ENCODE measurements at regions not wholly inside any gene's neighbourhood (a gene's known extent, or its start where the extent isn't known, plus 50 kb on each side); places are given as distances from the start of the nearest gene placed in this dataset.
"Not testable (repeated sequence)": the region's sequence is repeated elsewhere in the genome, so short reads cannot be mapped to it uniquely, and the experiment has no call there.

DNA sequence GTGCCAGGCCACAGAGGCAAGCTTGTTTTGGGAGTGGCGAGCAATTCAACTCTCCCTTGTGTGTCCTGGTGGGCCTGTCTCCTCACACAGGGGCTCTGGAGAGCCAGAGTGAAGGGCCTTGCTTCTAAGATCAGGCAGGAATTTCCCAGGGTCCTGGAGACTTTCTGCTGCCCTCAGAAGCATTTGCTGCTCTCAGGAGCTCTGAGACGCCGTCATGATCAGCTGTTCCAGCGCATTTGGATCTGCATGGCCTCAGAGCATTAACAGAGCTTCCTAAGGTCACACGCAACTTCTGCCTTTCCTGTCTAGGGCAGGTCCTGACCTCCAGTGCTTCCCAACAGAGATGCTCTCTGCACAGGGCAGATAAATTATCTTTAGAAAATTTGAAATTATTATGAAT, 52.2 kb upstream of the C10orf90 start:
- no peak for DNase-seq

DNA sequence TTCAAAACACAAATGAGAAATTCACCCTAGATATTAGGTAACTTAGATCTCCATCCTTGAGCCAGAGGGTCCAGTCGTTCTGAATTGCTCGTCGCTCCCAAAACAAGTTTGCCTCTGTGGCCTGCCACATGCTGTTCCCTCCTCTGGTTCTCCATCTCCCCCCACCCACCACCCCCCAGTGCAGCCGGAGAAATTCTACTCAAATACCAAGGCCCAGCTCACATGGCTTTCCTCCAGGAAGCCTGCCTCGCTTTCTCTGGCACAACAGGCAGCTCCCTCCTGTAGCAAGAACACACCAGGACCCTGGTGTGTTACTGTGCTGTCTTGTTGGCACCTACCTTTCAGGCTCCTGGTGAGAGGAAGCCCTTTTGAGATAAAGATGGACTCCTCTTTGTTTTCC, 52.7 kb upstream of the C10orf90 start:
- no peak for DNase-seq

DNA sequence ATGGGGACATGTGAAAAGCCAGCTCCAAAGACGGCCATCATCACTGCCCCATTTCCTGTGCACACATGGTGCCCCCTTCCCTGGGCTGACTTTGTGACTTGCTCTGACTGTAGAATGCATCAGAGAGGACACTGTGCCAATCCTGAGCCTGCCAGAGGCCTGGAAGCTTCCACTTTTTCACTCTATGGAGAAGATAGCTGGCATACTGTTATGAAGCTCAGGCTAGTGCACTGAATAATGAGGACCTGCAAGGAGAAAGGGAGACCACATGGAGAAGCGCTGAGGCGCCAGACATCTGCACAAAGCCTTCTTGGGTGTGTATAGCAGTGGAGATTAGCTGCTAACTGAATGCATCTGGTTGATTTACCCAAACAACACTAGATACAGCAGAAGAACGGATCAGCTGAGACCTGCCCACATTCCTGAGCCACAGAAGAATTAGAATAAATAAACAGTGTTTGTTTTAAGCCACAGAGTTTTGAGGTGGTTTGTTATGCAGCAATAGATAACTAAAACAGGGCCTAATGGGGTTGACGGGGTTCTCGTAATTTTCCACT, 58.9 kb upstream of the C10orf90 start:
- DNase-seq, result no peak

DNA sequence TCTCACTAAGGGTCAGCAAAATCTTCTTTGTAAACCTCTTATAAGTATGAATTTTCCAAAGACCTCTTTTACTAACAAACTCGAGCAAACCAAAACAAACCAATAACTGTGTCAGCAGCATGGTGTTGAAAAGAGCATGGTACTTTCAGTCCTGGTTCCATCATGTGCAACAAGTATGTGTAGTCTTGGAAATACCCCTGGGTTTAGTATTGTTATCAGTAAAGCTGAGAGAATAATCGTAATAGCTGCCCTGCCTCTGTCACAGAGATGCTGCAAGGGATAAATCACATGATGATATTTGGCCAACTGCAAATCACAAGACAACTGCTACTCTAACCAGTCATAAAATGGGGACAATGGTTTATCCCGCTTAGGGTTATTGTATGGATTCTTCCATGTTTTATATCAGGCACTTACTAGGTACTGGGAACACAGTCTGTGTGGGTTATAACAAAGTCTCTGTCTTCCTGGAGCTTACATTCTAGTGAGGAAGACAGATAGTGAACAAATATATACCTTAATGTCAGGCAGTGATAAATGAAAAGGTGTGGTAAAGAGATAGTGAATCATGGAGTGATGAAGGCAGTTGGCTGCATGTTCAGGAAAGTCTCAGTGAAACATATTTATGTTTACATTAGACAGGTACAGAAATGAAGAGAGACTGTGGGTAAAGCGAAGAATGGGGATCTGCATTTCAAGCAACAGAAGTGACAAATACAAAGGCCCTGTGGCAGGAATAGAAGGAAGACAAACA, 60.5 kb upstream of the C10orf90 start:
- DNase-seq, result no peak

DNA sequence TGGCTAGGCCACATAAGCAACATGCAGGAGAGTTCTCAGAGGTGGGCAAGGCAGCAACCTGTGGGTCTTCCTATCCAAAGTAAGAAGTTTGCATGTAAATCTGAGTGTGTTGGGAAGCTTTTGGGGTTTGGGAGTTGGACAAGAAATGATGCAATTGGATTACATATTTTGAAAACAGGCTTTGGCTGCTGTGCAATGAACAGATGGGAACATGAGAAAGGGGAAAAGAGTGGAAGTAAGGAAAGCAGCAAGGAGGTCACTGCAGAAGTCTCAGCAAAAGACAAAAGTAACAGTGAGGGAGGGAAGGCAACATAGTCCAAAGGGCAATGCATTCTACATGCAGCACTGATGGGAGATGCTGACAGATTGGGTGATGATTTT, 61.1 kb upstream of the C10orf90 start:
- no peak for DNase-seq

DNA sequence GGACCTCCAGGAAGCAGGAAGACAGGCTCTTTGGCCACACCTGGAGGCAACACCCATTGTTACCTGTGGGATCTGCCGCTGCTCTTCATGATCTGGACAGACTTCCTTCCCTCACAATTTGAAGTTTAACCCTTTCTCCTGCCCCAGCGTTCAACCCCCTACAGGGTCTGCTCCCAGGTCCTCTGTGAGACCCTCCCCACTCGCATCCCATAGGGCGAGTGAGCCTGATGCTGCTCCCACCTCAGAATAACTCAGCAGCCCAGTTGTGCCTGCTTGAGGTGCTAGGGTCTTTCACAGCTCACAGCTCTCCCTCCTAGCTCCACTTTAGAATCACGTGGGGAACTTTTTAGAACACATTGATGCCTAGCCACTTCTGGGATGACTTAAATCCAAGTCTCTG, 61.8 kb upstream of the C10orf90 start:
- DNase-seq, result no peak

DNA sequence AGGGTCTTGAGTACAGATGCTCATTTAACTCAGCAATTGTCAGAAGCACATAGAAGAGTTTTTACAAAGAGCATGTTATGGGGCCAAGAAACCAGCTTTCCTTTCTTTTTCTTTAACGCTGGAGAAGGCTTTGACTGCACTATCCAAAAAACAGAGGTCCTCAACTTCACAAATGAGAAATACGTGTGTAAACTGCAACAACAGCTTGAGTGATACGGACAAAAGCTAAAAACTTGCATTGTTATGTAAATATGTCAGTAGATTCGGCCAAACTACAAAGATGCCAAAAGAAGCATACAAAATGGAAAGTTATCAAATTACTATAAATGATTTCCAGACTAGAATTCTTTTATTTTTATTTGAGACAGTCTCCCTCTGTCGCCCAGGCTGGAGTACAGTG, 62.4 kb upstream of the C10orf90 start:
- DNase-seq, result no peak

DNA sequence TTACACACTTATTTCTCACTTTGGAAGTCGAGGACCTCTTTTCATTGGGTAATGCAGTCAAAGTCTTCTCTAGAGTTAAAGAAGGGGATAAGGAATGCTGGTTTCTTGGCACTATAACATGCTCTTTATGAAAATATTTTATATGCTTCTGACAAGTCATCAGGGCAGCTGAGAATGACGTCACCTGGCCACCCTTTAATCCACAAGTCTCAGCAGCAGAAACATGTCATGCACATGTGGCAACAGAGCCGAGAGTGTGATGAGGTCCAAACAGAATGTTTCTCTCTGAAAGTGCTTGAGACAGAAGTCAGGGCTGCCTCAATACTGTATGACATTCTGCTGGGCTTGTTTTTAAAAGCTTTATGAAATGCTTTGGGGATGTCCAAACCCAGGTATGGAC, 63.5 kb upstream of the C10orf90 start:
- DNase-seq, result no peak

DNA sequence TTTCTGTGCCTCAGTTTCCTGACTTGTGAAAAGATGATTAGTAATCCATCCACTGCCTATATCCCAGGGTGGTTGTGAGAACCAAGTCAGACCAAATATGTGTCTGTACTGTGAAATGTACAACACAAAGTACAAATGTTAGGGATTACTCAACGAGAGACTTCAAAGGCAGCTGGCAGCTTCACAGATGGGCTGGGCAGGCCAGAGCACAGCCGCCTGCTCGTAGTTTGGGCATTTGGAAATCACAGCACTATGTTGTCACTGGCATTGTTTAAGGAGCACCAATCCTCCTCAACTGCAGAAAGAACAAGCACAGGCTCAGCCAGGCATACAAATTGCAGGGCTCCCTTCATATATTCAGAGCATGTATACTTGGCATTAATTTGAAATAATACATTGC, 64.5 kb upstream of the C10orf90 start:
- no peak for DNase-seq

DNA sequence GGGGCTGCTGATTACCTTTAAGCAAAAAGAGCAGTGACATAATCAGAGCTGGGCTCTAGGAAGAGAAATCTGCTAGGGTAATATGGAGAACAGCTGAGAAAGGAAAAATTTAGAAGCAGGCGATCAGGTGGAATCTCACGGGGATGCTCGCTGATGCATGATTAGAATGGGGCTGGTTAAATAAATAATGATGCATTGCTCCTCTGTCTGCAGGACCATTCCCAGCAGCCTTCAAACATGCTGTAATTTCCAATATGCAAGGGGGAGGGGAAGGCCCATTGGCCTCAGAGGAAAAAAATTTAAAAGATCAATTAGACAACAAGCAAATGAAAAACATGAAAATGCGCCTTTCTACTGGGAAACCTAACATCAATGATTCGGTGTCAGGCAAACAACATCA, 65.6 kb upstream of the C10orf90 start:
- DNase-seq, result no peak

DNA sequence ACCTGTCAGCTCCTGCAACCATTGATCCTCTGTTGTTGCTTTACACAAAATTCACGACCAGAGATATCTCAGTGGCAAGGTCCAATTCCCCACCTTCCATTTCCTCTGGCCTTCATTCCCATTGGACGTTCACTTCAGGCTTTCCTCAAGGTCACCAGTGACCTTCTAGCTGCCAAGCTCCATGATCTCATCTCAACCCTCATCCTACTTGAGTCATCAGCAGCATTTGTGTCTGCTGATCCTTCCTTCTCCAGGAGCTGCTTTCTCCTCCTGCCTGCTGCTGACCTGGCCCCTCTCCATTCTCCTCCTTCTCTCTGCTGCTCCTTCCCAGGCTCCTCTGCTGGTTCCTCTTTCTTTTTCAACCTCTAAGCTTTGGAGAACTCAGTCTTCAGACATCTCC, 66.2 kb upstream of the C10orf90 start:
- DNase-seq, result no peak

DNA sequence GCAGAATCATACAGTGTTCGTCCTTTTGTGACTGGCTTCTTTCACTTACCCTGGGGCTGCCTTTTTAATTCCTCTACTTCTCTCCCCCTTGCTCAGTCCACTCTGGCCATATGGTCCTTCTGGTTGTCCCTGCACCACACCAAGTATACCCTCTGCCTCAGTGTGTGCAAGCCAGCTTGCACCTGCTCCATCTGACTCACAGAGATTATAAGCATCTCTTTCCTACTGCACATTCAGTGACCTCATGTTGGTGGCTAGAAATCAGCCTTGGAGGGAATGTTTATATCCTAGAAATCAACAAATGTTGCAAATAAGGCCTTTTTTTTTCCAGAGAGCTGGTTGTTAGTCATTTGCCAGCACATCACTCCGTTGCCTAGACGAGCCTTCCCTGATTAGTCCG, 67.5 kb upstream of the C10orf90 start:
- no peak for DNase-seq

DNA sequence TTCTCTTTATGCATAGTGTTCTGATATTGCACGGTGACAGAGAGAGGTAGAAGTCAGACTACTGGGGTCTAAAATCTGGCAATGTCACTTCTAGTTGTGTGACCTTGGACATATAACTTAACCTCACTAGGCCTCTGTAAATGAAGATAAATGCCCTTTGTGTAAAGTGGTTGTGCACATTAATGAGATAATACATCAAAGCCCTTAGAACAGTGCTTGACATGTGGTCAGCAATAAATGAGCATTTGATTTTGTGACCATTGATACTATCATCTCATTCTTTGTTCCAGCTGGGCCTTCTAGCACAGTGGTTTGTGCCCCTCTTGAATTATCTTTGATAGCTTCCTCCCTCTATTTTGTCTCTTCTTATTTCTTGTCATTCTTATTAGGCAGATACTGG, 74.1 kb upstream of the C10orf90 start:
- DNase-seq, result no peak

DNA sequence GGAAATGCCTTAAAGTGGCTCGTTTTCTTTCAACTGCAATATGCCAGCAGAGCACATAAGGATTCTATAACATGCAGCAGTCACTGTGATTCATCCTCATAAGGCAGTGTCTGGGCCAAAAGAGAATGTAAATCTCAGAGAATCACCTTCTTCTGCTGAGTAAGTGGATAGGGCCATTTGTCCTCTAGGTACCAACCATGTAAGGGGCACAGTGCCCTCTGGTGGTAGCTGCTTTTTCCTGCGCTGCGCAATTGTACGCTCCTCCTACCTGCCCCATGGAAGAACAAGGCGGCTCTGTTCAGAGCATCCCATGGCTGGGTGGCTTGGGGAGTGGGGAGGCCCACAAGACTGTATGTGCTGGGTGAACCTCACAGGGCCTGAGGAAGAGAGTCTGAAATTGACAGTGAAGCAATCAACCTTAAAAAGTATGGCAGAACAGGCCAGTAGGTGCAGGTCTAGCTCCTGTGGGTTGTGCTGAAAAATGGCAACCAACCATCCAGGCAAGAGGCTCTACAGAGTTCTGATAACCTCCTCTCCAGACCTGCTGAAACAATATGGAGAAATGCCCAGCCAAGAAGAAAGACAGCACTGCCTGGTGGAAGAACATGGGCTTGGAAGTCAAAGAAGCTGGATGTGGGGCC, 78.6 kb upstream of the C10orf90 start:
- peak; percentile 40 for DNase-seq

DNA sequence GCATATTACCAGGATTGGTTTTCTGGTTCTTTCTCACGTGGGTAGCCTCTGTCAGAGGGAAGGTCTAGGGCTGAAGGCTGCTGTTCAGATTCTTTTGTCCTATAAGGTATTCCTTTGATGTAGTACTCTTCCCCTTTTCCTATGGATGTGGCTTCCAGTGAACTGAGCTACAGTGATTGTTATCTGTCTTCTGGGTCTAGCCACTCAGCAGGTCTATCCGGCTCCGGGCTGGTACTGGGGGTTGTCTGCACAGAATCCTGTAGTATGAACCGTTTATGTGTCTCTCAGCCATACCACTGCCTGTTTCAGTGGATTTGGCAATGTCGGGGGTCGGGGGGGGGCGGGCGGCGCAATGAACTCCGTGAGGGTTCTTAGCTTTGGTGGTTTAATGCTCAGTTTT, 84.5 kb upstream of the C10orf90 start:
- DNase-seq, result no peak

DNA sequence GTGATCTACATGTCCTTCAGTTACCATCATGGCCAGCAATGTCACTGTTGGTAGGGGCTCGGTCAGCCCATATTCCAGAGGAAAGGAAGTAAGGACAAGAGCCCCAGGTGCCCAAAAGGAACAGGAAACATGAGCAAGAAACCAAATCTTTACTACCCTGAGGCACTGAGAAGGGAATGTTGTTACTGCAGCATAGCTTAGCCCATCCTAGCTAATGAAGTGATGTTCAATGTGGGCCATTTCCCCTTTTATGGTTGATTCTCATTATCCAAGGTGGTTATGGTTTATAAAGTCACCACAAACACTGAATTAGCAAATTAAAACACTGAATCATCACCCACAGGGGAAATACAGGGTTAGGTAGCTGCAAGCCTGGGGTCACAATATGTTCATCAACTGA, 88.4 kb upstream of the C10orf90 start:
- DNase-seq, result no peak

DNA sequence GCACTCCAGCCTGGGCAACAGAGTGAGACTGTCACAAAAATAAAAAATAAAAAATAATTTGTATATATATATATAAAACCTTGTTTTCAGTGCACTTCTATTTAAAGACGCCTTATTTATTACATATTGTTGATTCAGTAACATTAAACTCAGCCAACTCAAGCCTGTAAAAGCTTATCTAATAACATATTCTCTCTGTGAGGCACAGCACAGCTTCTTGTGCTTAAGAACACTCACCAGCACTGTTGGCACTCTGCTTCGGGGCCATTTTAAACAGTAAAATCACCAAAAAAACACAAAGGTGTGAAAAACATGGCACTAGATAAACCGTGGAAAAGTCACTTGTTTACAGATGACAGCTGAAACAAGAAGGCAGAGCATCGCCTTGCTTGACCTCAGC, 89.0 kb upstream of the C10orf90 start:
- no peak for DNase-seq

DNA sequence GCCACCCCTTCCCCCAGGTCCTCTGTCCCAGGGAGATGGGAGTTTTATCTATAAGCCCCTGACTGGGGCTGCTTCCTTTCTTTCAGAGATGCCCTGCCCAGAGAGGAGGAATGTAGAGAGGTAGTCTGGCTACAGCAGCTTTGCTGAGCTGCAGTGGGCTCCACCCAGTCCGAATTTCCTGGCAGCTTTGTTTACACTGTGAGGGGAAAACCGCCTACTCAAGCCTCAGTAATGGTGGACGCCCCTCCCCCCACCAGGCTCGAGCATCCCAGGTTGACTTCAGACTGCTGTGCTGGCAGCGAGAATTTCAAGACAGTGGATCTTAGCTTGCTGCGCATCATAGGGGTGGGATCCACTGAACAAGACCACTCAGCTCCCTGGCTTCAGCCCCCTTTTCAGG, 96.2 kb upstream of the C10orf90 start:
- DNase-seq, result not testable (repeated sequence)

DNA sequence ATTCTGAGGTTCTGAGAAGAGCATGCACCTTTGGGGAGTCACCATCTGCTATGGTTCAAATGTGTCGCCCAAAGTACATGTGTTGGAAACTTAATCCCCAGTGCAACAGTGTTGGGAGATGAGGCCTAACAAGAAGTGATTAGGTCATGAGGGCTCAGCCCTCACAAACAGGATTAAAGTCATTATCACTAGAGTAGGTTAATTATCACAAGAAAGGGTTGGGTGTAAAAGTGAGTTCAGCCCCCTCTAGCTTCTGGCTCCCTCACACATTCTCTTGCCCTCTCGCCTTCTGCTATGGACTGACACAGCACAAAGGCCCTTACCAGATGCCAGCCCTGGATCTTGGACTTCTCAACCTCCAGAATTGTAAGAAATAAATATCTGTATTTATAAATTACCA, 100.3 kb upstream of the C10orf90 start:
- no peak for DNase-seq

DNA sequence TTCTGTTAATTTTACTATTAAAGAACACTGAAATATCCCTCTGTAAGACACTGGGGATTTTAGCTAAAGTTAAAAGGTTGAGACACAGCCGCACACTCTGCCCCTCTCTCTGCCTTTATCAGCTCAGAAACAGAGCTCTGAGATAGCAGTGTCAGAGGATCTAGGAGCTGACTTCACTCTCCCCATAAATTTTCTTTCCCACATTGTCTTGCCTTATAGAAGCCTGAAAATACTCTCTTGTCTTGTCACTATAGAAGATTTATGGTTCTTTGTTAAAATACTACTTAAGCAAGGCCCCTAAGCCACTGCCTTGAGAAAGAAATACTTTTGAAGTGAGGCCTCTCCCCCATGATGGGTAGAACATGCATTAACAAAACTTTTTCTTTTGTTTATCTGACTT, 105.7 kb upstream of the C10orf90 start:
- DNase-seq, result no peak

DNA sequence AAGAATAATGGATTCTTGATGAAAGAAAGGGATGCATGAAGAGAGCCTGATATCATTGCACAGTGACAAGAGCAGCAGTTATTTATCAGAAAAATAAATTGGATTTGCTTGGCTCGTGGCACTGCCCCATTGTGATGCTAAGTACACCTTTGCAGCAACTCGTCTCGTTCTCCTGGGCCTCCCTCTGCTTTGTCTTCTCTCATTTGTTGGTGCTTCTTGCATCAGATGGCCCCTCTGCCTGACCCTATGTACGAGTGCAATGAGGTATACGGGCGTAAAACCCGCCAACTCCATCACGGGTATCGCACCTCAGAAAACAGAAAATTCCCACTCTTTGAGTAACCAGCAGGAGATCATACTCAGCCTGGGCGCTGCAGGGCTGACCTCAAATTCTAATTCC, 107.2 kb upstream of the C10orf90 start:
- DNase-seq, result no peak

DNA sequence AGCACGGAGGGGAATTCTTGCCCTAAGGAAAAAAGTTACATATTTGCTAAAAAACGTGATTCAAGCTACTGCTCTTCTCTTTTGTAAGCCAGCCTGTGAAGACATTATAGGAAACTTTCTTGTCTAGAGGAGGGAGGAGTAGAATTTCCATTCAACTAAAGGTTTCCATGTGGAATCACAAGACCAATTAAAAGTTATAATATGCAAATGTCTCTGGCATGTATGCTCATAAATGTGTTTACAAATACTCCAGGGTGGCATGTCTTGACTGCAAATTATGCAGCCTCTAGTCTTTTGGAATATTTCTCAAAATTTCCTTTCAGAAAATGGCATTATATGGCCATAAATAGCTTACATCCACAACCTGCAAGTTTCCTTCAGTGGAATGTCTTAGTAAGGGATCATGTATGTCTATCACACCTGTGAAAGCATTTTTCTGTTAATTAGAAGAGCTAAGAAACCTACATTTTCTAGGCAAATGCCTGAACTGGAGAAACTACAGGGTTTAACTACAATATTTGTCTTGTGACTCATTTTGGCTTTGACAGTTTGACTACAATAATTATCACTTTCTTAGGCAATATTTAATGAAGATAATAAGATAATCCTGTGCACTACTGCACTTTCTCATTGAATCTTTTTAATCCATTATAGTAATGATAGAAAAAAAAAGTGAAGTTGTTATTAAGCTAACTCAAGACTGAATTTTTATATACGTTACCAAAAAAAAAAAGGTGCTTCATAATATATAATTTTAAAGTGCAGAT, 111.1 kb upstream of the C10orf90 start:
- DNase-seq, result no peak

DNA sequence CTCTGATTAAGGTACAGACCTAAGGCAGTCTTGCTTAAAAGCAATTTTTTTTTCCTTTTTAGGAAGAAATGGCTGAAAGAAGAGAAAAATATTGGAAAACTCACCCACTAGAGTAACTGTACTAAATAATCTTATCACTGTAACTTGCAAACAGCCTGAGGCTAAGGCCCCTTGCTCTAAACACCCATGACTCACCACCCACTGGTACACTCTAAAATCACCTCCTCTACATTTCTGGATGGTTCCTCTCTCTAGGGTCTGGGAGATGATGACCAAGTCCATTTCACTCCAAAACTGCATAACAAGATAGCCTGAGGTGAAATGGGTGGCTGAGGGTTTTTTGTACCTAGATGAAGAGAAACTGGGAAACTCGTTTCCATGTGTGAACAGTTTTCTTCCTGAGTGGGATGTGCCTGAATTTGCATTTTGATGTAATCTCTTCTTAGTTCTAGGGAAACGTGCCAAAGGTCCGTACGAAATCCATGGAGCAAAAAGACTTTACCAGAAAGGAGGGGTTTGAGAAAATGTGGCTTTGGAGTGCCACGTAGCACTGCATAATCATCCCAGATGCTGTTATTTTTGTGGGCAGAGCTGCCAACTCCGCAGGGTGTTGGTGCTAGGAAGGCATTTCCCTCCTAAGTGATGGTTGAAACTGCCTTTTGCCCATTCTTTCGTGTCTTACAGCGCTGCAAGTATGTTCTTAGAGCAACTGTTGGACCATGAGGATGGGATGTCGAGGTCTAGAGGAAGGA, 113.5 kb upstream of the C10orf90 start:
- DNase-seq, result no peak
